Astrocyte (in vitro differentiated cells and primary cell): ENCODE measurements at regions not wholly inside any gene's neighbourhood (a gene's known extent, or its start where the extent isn't known, plus 50 kb on each side); places are given as distances from the start of the nearest gene placed in this dataset.

Source experiments
- EZH2 ChIP-seq: IDR thresholded peaks from 2 replicates; pipeline ENCODE4 v1.6.1; 2012; ENCODE audit warnings: mild to moderate bottlenecking, low read length, inconsistent platforms; ENCODE audit not compliant: insufficient read depth
- TF ChIP-seq, protein P1 (sequence below): IDR thresholded peaks from 2 replicates; pipeline ENCODE4 v1.5.1; 2011; ENCODE audit warnings: low read depth, mild to moderate bottlenecking, inconsistent platforms, low read length, moderate library complexity; ENCODE audit not compliant: insufficient read depth

DNA sequence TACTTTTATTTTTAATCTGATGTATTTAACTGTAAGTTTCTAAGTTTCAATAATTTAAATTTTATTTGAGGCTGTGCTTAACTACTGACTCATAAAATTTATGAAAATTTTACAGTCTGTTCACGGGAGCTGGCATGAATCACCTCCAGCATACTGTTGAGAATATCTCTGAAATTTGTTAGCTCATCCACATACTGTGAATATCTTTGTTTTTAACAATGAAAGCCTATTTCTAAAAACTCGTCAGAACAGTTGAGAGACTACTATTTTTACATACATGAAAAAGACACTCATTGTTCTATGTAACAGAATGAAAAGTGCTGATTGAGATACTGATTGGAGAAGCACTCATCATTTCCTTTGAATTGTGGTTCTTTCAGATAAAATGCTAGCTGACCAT is 749.3 kb downstream of the TENT5A start:
- TF ChIP-seq, protein P1, sequence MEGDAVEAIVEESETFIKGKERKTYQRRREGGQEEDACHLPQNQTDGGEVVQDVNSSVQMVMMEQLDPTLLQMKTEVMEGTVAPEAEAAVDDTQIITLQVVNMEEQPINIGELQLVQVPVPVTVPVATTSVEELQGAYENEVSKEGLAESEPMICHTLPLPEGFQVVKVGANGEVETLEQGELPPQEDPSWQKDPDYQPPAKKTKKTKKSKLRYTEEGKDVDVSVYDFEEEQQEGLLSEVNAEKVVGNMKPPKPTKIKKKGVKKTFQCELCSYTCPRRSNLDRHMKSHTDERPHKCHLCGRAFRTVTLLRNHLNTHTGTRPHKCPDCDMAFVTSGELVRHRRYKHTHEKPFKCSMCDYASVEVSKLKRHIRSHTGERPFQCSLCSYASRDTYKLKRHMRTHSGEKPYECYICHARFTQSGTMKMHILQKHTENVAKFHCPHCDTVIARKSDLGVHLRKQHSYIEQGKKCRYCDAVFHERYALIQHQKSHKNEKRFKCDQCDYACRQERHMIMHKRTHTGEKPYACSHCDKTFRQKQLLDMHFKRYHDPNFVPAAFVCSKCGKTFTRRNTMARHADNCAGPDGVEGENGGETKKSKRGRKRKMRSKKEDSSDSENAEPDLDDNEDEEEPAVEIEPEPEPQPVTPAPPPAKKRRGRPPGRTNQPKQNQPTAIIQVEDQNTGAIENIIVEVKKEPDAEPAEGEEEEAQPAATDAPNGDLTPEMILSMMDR = no peak
- TF ChIP-seq EZH2 = no peak
